GM18909 (cell line): ENCODE measurements at regions not wholly inside any gene's neighbourhood (a gene's known extent, or its start where the extent isn't known, plus 50 kb on each side); places are given as distances from the start of the nearest gene placed in this dataset.
"Not testable (repeated sequence)": the region's sequence is repeated elsewhere in the genome, so short reads cannot be mapped to it uniquely, and the experiment has no call there.

ENCODE experiments used
- ATAC-seq: cut with Tn5 transposase; IDR thresholded peaks from one replicate; pipeline ENCODE4 v1.9.1; 2021; ENCODE audit warnings: mild to moderate bottlenecking; ENCODE audit not compliant: unreplicated experiment, poor library complexity

- no peak for ATAC-seq
Measured at GRCh38 chr16:5789033-5789432, 691.4 kb upstream of the EEF2KMT start.

- no peak for ATAC-seq
Measured at GRCh38 chr16:5781436-5781835, 683.8 kb upstream of the EEF2KMT start.

DNA sequence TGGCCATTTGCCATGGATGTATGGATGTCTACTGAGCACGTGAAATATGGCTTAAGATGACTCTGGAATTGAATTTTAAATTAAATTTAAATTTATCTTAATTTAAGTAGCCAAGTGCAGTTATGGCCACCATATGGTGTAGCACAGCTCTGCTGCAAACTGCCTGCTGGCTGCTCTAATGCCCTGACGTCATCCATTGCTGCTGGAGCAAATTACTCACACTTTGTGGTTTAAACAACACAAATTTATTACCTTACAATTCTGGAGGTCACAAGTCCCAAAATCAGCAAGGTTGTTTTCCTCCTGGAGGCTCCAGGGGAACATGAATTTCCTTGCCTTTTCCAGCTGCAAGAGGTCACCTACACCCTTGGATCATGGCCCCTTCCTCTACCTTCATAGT lies 679.3 kb upstream of the EEF2KMT start:
- no peak for ATAC-seq

DNA sequence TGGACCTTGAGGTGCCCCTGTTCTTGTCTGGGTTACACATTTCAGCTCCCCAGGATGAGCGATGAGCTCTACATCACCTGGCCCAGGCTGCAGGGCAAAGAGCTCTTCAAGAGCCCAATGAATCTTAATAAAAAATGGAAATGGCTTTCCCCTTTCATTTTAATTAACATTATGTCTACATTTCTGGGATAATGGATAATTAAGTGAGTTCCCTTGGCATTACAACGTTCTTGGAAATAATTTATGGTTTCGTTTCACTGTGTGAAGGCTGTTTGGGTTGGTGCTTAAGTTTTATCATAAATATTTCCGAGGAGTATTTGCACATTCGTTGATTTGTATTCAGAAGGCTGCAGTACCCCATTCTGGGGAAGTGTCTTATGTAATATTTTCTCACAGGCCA lies 678.3 kb upstream of the EEF2KMT start:
- ATAC-seq: no peak

GRCh38 chr16:5770118-5770517 lies 672.5 kb upstream of the EEF2KMT start:
- no peak for ATAC-seq

DNA sequence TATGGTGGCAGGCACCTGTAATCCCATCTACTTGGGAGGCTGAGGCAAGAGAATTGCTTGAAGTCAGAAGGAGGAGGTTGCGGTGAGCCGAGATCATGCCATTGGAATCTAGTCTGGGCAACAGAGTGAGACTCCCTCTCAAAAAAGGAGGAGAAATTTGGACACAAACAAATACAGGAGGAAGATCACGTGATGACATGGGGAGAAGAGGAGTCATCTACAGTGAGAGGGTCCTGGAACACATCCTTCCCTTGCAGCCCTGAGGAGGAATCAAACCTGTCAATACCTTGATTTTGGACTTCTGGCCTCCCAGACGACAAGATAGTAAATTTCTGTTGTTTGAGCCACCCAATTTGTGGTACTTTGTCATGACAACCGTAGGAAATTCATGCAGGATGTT lies 671.9 kb upstream of the EEF2KMT start:
- no peak for ATAC-seq

DNA sequence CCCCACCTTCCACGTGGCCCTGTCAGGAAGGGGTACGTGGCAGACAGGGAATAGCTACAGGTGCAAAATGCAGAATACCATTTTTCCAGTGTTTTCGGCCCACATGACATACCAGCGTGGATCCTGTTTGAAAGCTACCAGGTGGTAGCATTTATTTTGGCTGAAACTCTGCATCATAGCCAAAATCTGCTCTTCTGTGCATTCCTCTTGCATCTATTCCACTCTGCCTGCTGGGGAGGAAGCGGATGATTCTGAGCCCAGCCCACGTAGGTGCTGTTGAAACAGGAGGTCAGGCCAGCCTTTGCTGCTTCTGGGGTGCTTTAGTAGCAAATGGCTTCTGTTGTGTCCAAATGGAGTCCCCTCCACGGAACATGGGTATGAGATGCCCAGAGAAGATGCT lies 670.9 kb upstream of the EEF2KMT start:
- ATAC-seq: no peak

GRCh38 chr16:5763176-5763575 lies 665.6 kb upstream of the EEF2KMT start:
- no peak for ATAC-seq

- ATAC-seq: no peak
Measured at GRCh38 chr16:5762362-5762761, 664.8 kb upstream of the EEF2KMT start.

DNA sequence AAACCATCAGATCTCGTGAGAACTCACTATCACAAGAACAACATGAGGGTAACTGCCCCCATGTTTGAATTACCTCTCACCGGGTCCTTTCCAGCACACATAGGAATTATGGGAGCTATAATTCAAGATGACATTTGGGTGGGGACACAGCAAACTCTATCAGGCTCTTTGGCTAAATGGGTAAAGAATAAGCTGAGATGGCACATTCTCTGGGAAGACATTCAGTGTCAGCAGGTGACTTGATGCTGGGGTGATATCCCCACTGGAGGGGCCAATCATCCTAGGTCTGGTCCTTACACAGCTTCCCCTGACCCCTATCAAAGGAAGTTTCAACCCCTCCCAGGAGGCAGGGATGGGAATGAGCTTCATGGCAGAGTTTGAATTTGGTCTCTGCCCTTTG lies 664.0 kb upstream of the EEF2KMT start:
- ATAC-seq: no peak

- no peak for ATAC-seq
Measured at GRCh38 chr16:5758281-5758680, 660.7 kb upstream of the EEF2KMT start.

DNA sequence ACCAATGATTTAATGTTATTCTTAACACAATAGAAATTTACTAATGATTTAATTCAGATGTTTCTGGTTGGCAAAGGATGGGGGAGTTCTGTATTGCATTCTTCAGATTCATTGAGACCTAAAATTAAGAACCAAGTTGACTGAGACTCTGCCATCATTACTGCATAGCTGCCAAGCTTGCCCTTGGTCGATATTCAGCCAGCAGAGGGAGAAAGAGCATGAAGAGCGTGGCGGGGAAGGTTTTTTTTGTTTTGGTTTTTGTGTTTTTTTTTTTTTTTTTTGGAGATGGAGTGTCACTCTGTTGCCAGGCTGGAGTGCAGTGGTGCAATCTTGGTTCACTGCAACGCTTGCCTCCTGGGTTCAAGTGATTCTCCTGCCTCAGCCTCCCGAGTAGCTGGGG lies 659.4 kb upstream of the EEF2KMT start:
- ATAC-seq: no peak

DNA sequence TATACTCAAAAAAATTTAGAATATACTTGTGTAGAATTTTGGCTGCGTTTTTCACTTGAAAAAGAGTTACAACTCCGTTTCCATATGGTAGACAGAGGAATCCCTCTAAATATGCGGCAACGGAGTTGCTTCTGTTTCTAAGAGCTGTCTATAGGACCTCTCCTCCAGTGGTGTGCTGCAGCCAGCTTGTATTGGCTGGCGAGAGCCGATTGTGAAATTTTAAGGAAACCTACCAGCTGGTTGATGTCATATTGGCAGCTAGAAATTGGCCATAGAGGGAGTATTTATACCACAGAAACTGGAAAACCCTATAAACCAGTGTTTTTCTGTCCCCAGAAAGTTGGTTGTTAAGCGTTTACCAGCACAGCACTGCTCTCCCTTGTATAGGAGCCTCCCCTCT lies 655.8 kb upstream of the EEF2KMT start:
- no peak for ATAC-seq

GRCh38 chr16:5751216-5751615 lies 653.6 kb upstream of the EEF2KMT start:
- ATAC-seq: no peak

DNA sequence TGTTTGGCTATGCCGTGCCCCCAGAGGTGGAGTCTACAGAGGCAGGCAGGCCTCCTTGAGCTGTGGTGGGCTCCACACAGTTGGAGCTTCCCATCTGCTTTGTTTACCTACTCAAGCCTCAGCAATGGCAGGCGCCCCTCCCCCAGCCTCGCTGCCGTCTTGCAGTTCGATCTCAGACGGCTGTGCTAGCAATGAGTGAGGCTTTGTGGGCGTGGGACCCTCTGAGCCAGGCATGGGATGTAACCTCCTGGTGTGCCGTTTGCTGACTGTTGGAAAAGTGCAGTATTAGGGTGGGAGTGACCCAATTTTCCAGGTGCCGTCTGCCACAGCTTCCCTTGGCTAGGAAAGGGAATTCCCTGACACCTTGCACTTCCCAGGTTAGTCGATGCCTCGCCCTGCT lies 652.8 kb upstream of the EEF2KMT start:
- not testable (repeated sequence) for ATAC-seq

DNA sequence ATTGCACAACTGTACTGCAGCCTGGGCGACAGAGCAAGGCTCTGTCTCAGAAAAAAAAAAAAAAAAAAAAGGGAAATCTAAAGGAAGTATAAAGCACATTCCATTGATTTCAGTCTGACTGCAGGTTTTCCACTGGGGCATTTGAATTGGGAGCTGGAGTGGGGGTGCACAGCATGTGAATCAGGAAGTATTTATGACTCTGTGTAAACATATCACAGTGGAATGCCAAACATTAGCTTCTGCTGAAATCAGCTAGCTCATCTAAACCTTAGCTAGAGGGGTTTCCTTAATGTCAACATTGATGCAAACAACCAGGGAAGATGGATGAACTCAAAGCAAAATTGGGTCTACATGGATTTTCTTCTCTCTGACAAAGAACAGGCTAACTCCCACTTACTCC lies 641.0 kb upstream of the EEF2KMT start:
- no peak for ATAC-seq

DNA sequence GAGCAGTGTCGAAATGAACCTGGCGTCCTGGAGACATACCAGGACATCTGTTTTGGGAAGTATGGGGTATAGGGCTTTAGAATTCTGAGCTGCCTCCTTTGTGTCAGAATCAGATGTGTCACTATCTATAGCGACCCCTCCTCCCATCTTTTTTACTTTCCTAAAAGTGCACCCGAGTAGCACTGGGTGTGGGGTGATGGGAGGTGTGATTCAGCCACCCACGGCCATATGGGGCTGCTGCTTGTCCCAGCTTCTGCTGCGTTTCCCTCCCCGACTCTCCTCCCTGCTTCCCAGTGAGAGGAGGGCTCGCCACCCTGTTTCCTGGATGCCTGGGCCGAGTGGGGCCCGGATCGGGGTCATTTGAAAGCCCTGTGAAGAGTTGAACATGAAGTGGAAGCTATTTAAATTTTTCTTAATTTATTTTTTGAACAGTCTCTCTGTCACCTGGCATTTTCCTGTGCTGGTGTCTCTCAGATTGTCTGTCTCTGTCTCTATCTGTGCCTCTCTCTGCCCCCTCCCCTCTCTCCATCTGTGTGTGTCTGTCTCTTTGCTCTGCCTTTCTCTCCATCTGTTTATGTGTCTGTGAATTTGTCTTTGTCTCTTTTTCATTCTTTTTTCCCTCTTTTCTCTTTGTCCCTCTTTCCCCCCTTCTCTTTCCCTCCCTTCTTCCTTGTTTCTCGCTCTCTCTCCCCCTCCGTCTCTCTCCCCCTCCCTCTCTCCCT lies 638.8 kb upstream of the EEF2KMT start:
- ATAC-seq: no peak

- ATAC-seq: no peak
Measured at GRCh38 chr16:5735444-5735843, 637.8 kb upstream of the EEF2KMT start.

GRCh38 chr16:5730783-5731182 lies 633.2 kb upstream of the EEF2KMT start:
- ATAC-seq: no peak

- no peak for ATAC-seq
Measured at GRCh38 chr16:5722116-5722619, 624.6 kb upstream of the EEF2KMT start.

- ATAC-seq: no peak
Measured at GRCh38 chr16:5715155-5715554, 617.6 kb upstream of the EEF2KMT start.

DNA sequence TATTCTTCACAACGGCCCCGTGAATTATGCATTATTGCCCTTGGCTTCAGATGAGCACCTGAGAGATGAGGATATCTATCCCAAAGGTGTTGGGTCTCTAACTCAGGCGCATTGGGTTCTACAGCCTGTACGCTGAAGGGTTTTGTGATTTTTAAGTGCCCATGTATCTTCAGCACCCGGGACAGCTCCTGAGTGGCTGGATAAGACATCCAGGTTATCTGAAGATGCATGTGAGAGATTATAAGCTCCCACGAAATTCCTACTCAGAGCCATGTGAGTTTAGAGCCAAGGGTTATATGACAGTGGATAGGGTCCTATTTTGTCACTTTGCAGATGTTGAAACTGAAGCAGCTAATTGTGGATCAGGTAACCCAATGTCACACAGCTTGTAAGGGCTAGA lies 612.3 kb upstream of the EEF2KMT start:
- ATAC-seq: no peak

- no peak for ATAC-seq
Measured at GRCh38 chr16:5706211-5706610, 608.6 kb upstream of the EEF2KMT start.
